ENCODE measurements at regions not wholly inside any gene's neighbourhood (a gene's known extent, or its start where the extent isn't known, plus 50 kb on each side); places are given as distances from the start of the nearest gene placed in this dataset.

DNA sequence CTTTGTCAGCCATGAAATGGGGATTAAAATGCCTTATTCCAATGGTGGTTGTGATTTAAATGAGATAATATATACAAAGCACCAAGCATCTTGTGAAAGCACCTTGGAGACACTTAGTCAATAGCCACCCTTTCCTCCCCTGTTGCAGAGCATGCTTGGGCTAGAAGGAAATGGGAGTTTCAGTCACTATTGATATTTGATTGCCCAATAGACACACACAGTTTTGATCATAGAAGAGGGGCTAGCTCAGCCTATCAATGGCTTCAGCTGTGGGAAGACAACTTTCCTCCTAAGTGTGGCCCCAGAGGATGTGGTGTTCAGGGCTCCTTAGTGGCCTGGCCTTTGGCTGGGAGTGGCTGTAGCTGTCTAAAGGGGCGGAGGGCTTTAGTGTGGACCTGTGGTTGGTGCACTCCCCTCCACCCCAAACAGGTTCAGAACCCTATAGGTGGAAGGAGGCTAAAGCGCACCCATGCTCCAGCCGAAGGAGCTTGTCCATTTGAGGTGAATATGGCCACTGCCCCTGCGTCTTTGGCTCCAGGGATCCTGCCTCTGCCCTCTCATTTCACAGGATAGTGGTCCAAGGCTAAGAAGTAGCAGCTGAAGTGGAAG, 132.3 kb downstream of the TMEM30B start:
- Histone ChIP-seq H4K20me1 (ENCODE audit: insufficient read depth, low read length) (no peaks in the 10 kb centered on the region), H3K79me2 (ENCODE audit: insufficient read depth, low read length) (no peaks in the 10 kb centered on the region), H2AFZ (ENCODE audit: low read length) (no peak overlapping the region), H3K4me2 (ENCODE audit: insufficient read depth, low read length) (no peak overlapping the region), H3K27ac (ENCODE audit: low read depth, low read length) (peak overlapping the region; percentile 32), H3K4me3 (ENCODE audit: insufficient read depth, low read length) (no peak overlapping the region), H3K9me3 (ENCODE audit: low read depth, low read length) (no peaks in the 10 kb centered on the region), H3K4me1 (ENCODE audit: insufficient read depth, low read length) (peaks cover 58% of the 10 kb centered on the region), H3K27me3 (ENCODE audit: insufficient read depth, low read length) (no peaks in the 10 kb centered on the region), H3K36me3 (ENCODE audit: insufficient read depth, low read length) (no peaks in the 10 kb centered on the region)
- no peak for DNase-seq (ENCODE audit: insufficient read length, low spot score, missing footprints)
- TF ChIP-seq, protein P1, sequence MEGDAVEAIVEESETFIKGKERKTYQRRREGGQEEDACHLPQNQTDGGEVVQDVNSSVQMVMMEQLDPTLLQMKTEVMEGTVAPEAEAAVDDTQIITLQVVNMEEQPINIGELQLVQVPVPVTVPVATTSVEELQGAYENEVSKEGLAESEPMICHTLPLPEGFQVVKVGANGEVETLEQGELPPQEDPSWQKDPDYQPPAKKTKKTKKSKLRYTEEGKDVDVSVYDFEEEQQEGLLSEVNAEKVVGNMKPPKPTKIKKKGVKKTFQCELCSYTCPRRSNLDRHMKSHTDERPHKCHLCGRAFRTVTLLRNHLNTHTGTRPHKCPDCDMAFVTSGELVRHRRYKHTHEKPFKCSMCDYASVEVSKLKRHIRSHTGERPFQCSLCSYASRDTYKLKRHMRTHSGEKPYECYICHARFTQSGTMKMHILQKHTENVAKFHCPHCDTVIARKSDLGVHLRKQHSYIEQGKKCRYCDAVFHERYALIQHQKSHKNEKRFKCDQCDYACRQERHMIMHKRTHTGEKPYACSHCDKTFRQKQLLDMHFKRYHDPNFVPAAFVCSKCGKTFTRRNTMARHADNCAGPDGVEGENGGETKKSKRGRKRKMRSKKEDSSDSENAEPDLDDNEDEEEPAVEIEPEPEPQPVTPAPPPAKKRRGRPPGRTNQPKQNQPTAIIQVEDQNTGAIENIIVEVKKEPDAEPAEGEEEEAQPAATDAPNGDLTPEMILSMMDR (IDR thresholded peaks at IDR 0.05; ENCODE audit: extremely low read depth, low read depth, low read length): no peak

DNA sequence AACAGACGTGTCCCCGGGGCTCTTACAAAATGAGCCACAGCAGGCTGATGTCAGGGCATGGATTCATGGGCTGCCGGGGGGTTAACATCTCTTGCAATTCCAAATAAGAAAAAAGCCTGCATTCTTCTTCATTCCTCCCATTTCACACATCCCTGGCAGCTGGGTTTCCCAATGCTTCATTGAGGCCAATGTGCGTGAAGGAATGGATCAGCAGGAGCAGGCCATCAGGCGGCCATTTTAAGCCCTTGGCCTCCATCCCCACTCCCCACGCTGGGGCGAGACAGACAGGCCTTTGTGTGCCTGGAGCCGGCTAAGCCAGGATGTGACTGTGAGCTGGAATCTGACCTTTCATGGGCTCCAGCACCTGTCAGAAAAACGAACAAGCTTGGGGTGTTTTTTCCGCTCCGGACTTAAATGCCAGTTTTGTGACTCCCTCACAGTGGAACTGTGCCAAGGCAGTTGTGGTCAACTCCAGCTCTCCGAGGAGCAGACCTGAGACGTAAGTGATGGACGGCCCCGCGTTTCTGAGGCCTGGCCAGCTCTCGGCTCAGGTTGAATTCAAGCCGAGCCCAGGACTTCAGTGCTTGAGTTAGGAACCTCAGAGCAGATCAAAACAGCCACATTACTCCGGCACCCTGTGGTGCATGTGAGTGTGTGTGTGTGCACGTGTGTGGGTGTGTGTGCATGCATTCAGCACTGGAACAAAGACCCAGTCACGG, 133.1 kb downstream of the TMEM30B start:
- peaks cover 50% of the 10 kb centered on the region for H3K4me1 ChIP-seq (ENCODE audit: insufficient read depth, low read length)
- H3K27ac ChIP-seq (ENCODE audit: low read depth, low read length): peak overlapping the region; percentile 66
- H3K79me2 ChIP-seq (ENCODE audit: insufficient read depth, low read length): no peaks in the 10 kb centered on the region
- H2AFZ ChIP-seq (ENCODE audit: low read length): peak overlapping the region; percentile 74
- no peaks in the 10 kb centered on the region for H4K20me1 ChIP-seq (ENCODE audit: insufficient read depth, low read length)
- H3K4me3 ChIP-seq (ENCODE audit: insufficient read depth, low read length): no peak overlapping the region
- H3K27me3 ChIP-seq (ENCODE audit: insufficient read depth, low read length): no peaks in the 10 kb centered on the region
- H3K36me3 ChIP-seq (ENCODE audit: insufficient read depth, low read length): no peaks in the 10 kb centered on the region
- H3K9me3 ChIP-seq (ENCODE audit: low read depth, low read length): no peaks in the 10 kb centered on the region
- peak overlapping the region; percentile 20 for H3K4me2 ChIP-seq (ENCODE audit: insufficient read depth, low read length)
- peak; percentile 39 for DNase-seq (ENCODE audit: insufficient read length, low spot score, missing footprints)
- TF ChIP-seq, protein P1 (IDR thresholded peaks at IDR 0.05; ENCODE audit: extremely low read depth, low read depth, low read length): no peak

DNA sequence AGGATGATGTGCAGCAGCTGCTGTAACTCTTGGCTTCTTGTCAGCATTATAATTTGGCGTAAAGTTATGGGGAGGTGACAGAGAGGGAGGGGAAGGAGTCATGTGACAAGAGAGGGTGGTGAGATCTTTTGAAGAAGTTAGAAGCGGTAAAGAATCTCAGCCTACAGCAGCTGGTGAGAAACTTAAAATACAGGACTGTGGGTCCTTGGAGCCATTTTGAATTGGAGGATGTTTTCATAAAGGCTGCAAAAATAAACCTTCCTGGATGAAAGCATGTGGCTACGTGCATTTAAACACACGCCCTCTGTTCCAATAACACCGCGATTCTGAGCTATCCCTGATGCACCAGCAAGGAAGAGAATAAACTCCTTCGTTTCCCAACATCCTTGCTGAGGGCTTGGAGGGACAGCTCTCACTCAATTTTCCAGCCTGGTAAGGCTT, 133.7 kb downstream of the TMEM30B start:
- no peaks in the 10 kb centered on the region for H3K36me3 ChIP-seq (ENCODE audit: insufficient read depth, low read length)
- no peak for DNase-seq (ENCODE audit: insufficient read length, low spot score, missing footprints)
- peak overlapping the region; percentile 66 for H3K27ac ChIP-seq (ENCODE audit: low read depth, low read length)
- TF ChIP-seq, protein P1 (IDR thresholded peaks at IDR 0.05; ENCODE audit: extremely low read depth, low read depth, low read length): no peak
- no peaks in the 10 kb centered on the region for H3K9me3 ChIP-seq (ENCODE audit: low read depth, low read length)
- H2AFZ ChIP-seq (ENCODE audit: low read length): peak overlapping the region; percentile 74
- no peak overlapping the region for H3K4me3 ChIP-seq (ENCODE audit: insufficient read depth, low read length)
- H3K79me2 ChIP-seq (ENCODE audit: insufficient read depth, low read length): no peaks in the 10 kb centered on the region
- H4K20me1 ChIP-seq (ENCODE audit: insufficient read depth, low read length): no peaks in the 10 kb centered on the region
- H3K4me1 ChIP-seq (ENCODE audit: insufficient read depth, low read length): peaks cover 45% of the 10 kb centered on the region
- H3K4me2 ChIP-seq (ENCODE audit: insufficient read depth, low read length): peak overlapping the region; percentile 20
- no peaks in the 10 kb centered on the region for H3K27me3 ChIP-seq (ENCODE audit: insufficient read depth, low read length)

GRCh38 chr14:61146899-61147298, 134.2 kb downstream of the TMEM30B start:
- H3K4me1 ChIP-seq (ENCODE audit: insufficient read depth, low read length): peaks cover 45% of the 10 kb centered on the region
- no peak overlapping the region for H3K4me2 ChIP-seq (ENCODE audit: insufficient read depth, low read length)
- H3K9me3 ChIP-seq (ENCODE audit: low read depth, low read length): no peaks in the 10 kb centered on the region
- DNase-seq (ENCODE audit: insufficient read length, low spot score, missing footprints): no peak
- no peaks in the 10 kb centered on the region for H3K36me3 ChIP-seq (ENCODE audit: insufficient read depth, low read length)
- no peaks in the 10 kb centered on the region for H3K27me3 ChIP-seq (ENCODE audit: insufficient read depth, low read length)
- H3K27ac ChIP-seq (ENCODE audit: low read depth, low read length): peak overlapping the region; percentile 89
- TF ChIP-seq, protein P1 (IDR thresholded peaks at IDR 0.05; ENCODE audit: extremely low read depth, low read depth, low read length): no peak
- H2AFZ ChIP-seq (ENCODE audit: low read length): no peak overlapping the region
- H3K79me2 ChIP-seq (ENCODE audit: insufficient read depth, low read length): no peaks in the 10 kb centered on the region
- no peaks in the 10 kb centered on the region for H4K20me1 ChIP-seq (ENCODE audit: insufficient read depth, low read length)
- H3K4me3 ChIP-seq (ENCODE audit: insufficient read depth, low read length): no peak overlapping the region
